ENCODE measurements at regions not wholly inside any gene's neighbourhood (a gene's known extent, or its start where the extent isn't known, plus 50 kb on each side); places are given as distances from the start of the nearest gene placed in this dataset.
"Not testable (repeated sequence)": the region's sequence is repeated elsewhere in the genome, so short reads cannot be mapped to it uniquely, and the experiment has no call there.

GRCh38 chr6:6412700-6413099 is 92.2 kb upstream of the F13A1 start:
- DNase-seq (ENCODE audit: low spot score): no peak

- DNase-seq (ENCODE audit: low spot score): no peak
Observed at GRCh38 chr6:6414931-6415330, 94.5 kb upstream of the F13A1 start.

- DNase-seq (ENCODE audit: low spot score): no peak
Observed at GRCh38 chr6:6417475-6417874, 97.0 kb upstream of the F13A1 start.

GRCh38 chr6:6418421-6418820 is 98.0 kb upstream of the F13A1 start:
- no peak for DNase-seq (ENCODE audit: low spot score)

GRCh38 chr6:6420107-6420506 is 99.6 kb upstream of the F13A1 start:
- DNase-seq (ENCODE audit: low spot score): no peak

- DNase-seq (ENCODE audit: low spot score): no peak
Observed at GRCh38 chr6:6434151-6434550, 113.7 kb upstream of the F13A1 start.

- DNase-seq (ENCODE audit: low spot score): no peak
Observed at GRCh38 chr6:6434723-6435122, 114.3 kb upstream of the F13A1 start.

GRCh38 chr6:6436366-6436765 is 115.9 kb upstream of the F13A1 start:
- no peak for DNase-seq (ENCODE audit: low spot score)

- no peak for DNase-seq (ENCODE audit: low spot score)
Observed at GRCh38 chr6:6436946-6437345, 116.5 kb upstream of the F13A1 start.

GRCh38 chr6:6438286-6438685 is 117.8 kb upstream of the F13A1 start:
- no peak for DNase-seq (ENCODE audit: low spot score)

GRCh38 chr6:6439778-6440177 is 119.3 kb upstream of the F13A1 start:
- DNase-seq (ENCODE audit: low spot score): no peak

- DNase-seq (ENCODE audit: low spot score): no peak
Observed at GRCh38 chr6:6452002-6452401, 131.5 kb upstream of the F13A1 start.

- DNase-seq (ENCODE audit: low spot score): no peak
Observed at GRCh38 chr6:6453186-6453585, 132.7 kb upstream of the F13A1 start.

GRCh38 chr6:6455272-6455671 is 133.2 kb upstream of the LY86 start:
- DNase-seq (ENCODE audit: low spot score): no peak

- no peak for DNase-seq (ENCODE audit: low spot score)
Observed at GRCh38 chr6:6458172-6458571, 130.3 kb upstream of the LY86 start.

GRCh38 chr6:6459963-6460362 is 128.6 kb upstream of the LY86 start:
- DNase-seq (ENCODE audit: low spot score): not testable (repeated sequence)

GRCh38 chr6:6460416-6460815 is 128.1 kb upstream of the LY86 start:
- DNase-seq (ENCODE audit: low spot score): no peak

- no peak for DNase-seq (ENCODE audit: low spot score)
Observed at GRCh38 chr6:6461138-6461537, 127.4 kb upstream of the LY86 start.

- peak; percentile 5 for DNase-seq (ENCODE audit: low spot score)
Observed at GRCh38 chr6:6466967-6467761, 121.4 kb upstream of the LY86 start.

- no peak for DNase-seq (ENCODE audit: low spot score)
Observed at GRCh38 chr6:6469074-6469473, 119.4 kb upstream of the LY86 start.

- no peak for DNase-seq (ENCODE audit: low spot score)
Observed at GRCh38 chr6:6470123-6470522, 118.4 kb upstream of the LY86 start.

GRCh38 chr6:6471276-6471675 is 117.2 kb upstream of the LY86 start:
- DNase-seq (ENCODE audit: low spot score): no peak

- no peak for DNase-seq (ENCODE audit: low spot score)
Observed at GRCh38 chr6:6474170-6474920, 114.2 kb upstream of the LY86 start.

GRCh38 chr6:6479785-6480184 is 108.7 kb upstream of the LY86 start:
- no peak for DNase-seq (ENCODE audit: low spot score)

All from RKO (cell line).